Thoracic aorta (tissue), 2 donors: ENCODE measurements at regions not wholly inside any gene's neighbourhood (a gene's known extent, or its start where the extent isn't known, plus 50 kb on each side); places are given as distances from the start of the nearest gene placed in this dataset.
"Not testable (repeated sequence)": the region's sequence is repeated elsewhere in the genome, so short reads cannot be mapped to it uniquely, and the experiment has no call there.

Source experiments
- ATAC-seq: fragments of 150-250 bp; one replicate; pipeline ENCODE4 v1.8.0; 2017; ENCODE audit warnings: low read depth; ENCODE audit not compliant: insufficient number of reproducible peaks, low FRiP score
- DNase-seq: peaks from one replicate; pipeline ENCODE4 v3.0.0-alpha.2; 2020; ENCODE audit warnings: low spot score
- H3K27ac ChIP-seq, 2 donors: fragments of 200-600 bp; sonication (generic); 1 replicate in 1 of 2; 2 replicates in 1 of 2; pipeline ENCODE4 v1.5.1; 2016; ENCODE audit warnings: mild to moderate bottlenecking in 2 of 2, moderate library complexity in 2 of 2
- H3K27me3 ChIP-seq: fragments of 200-600 bp; sonication (generic); replicated peaks from 2 replicates; pipeline ENCODE4 v1.6.0; 2016; ENCODE audit warnings: mild to moderate bottlenecking; ENCODE audit not compliant: insufficient read depth
- H3K36me3 ChIP-seq: fragments of 200-600 bp; sonication (generic); one replicate; pipeline ENCODE4 v1.5.1; 2016
- H3K4me1 ChIP-seq, 2 donors: fragments of 200-600 bp; sonication (generic); 1 replicate in 1 of 2; 2 replicates in 1 of 2; pipeline versions ENCODE4 v1.5.1 to v1.6.0; 2016; ENCODE audit warnings: low read depth in 2 of 2, mild to moderate bottlenecking in 1 of 2; ENCODE audit not compliant: control insufficient read depth in 1 of 2
- H3K4me3 ChIP-seq: fragments of 200-600 bp; sonication (generic); 2 replicates; pipeline ENCODE4 v1.5.1; 2016; ENCODE audit warnings: mild to moderate bottlenecking
- H3K9me3 ChIP-seq: fragments of 200-600 bp; sonication (generic); 2 replicates; pipeline ENCODE4 v1.5.1; 2016
- TF ChIP-seq, protein P1 (sequence below): fragments of 200-600 bp; sonication (generic); IDR thresholded peaks from one replicate; pipeline ENCODE4 v1.5.1; 2019; ENCODE audit warnings: antibody characterized with exemption

DNA sequence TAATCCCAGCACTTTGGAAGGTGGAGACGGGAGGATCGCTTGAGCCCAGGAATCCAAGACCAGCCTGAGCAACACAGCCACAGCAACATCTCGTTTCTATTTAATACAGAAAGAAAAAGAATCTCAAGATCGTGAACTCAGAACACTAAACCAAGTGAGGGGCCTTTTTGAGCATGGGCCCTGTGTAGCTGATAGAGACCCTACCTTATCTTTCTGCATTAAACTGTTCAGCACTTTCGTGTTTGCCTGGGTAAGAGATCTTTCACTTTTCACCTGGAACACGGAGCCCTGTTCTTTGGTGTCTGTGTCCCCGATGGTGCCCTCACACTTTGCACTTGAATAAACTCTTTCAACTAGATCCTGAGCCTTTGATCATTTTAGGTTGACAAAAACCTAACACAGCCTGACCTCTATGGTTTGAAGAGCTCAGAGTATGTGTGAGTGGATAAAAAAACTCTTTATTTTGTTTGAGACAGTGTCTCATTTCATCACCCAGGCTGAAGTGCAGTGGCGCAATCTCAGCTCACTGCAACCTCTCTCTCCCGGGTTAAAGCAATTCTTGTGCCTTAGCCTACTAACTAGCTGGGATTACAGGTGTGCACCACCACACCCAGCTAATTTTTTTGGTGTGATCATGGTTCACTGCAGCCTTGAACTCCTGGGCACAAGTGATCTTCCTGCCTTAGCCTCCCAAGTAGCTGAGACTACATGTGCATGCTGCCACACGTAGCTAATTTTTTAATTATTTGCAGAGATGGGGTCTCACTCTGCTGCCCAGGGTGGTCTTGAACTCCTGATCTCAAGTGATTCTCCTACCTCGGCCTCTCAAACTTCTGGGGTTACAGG, 83.8 kb upstream of the GRIN2A start:
- Histone ChIP-seq H3K36me3 (no peaks in the 10 kb centered on the region), H3K27me3 (no peaks in the 10 kb centered on the region), H3K27ac (no peak overlapping the region), H3K4me3 (no peak overlapping the region), H3K9me3 (no peaks in the 10 kb centered on the region), H3K4me1 (peaks cover 3 to 10% of the 10 kb centered on the region in 2 donors)
- no peak for DNase-seq
- TF ChIP-seq, protein P1, sequence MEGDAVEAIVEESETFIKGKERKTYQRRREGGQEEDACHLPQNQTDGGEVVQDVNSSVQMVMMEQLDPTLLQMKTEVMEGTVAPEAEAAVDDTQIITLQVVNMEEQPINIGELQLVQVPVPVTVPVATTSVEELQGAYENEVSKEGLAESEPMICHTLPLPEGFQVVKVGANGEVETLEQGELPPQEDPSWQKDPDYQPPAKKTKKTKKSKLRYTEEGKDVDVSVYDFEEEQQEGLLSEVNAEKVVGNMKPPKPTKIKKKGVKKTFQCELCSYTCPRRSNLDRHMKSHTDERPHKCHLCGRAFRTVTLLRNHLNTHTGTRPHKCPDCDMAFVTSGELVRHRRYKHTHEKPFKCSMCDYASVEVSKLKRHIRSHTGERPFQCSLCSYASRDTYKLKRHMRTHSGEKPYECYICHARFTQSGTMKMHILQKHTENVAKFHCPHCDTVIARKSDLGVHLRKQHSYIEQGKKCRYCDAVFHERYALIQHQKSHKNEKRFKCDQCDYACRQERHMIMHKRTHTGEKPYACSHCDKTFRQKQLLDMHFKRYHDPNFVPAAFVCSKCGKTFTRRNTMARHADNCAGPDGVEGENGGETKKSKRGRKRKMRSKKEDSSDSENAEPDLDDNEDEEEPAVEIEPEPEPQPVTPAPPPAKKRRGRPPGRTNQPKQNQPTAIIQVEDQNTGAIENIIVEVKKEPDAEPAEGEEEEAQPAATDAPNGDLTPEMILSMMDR: no peak
- ATAC-seq: no peak

DNA sequence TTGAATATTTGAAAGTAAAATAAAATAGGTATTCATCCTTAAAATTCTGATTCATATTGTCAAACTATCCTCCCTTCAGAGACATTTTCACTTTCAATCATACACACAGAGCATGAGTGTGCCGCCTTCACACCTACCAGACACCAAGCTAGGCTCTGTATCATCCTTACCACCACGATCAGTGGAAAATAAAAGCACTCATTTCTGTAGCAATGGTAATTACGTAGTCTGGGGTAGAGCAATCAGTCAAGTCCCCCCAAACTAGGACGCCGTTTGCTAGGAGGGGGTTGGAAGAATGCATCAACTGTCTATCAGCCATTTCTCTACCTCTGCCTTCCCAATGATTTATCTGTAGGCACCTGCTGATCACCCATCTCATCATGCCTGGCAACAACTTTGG, 84.6 kb upstream of the GRIN2A start:
- Histone ChIP-seq H3K9me3 (no peaks in the 10 kb centered on the region), H3K36me3 (no peaks in the 10 kb centered on the region), H3K4me3 (no peak overlapping the region), H3K4me1 (peaks cover 3 to 10% of the 10 kb centered on the region in 2 donors), H3K27me3 (no peaks in the 10 kb centered on the region), H3K27ac (no peak overlapping the region)
- TF ChIP-seq, protein P1: no peak
- DNase-seq (no peak), ATAC-seq (no peak)

DNA sequence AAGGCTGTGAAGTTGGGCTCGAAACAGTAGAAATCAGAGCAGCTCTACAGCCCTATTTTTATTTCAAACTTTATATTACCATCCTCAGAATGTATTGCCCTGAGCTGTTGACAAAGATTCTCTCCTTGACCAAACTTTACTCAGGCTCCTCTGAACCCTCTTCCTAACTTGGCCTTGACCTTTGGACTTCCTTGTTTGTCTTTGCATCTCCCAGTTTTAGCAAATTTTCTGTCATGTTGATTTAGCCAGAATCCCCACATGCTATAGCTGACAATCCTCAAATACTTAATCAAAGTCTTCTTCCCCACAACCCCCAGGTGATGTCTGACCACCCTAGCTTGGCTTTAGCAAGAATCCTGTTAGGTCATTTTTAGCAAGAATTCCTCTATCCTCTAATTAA, 87.4 kb upstream of the GRIN2A start:
- DNase-seq (no peak), ATAC-seq (no peak)
- H3K4me1 ChIP-seq: peaks cover 3 to 10% of the 10 kb centered on the region in 2 donors
- H3K27ac ChIP-seq: peak overlapping the region in 1 of 2 donors; percentile 7
- H3K9me3 ChIP-seq: no peaks in the 10 kb centered on the region
- TF ChIP-seq, protein P1: no peak
- H3K36me3 ChIP-seq: no peaks in the 10 kb centered on the region
- no peak overlapping the region for H3K4me3 ChIP-seq
- H3K27me3 ChIP-seq: no peaks in the 10 kb centered on the region

DNA sequence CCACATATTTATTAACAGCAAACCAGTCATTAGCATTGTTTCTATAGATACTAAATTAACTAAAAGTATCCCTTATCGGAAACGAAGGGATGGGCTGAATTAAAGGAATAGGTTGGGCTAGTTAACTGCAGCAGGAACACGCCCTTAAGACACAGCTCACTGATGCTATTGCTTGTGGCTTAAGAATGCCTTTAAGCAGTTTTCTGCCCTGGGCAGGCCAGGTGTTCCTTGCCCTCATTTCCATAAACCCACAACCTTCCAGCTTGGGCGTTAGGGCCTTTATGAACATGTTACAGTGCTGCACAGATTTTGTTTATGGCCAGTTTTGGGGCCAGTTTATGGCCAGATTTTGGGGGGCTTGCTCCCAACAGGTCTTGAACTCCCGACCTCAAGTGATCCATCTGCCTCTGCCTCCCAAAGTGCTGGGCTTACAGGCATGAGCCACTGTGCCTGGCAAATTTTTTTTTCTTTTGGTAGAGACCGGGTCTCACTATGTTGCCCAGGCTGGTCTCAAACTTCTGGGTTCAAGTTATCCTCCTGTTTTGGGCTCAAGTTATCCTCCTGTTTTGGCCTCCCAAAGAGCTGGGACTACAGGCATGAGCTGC, 90.1 kb upstream of the GRIN2A start:
- not testable (repeated sequence) for H3K4me3 ChIP-seq

DNA sequence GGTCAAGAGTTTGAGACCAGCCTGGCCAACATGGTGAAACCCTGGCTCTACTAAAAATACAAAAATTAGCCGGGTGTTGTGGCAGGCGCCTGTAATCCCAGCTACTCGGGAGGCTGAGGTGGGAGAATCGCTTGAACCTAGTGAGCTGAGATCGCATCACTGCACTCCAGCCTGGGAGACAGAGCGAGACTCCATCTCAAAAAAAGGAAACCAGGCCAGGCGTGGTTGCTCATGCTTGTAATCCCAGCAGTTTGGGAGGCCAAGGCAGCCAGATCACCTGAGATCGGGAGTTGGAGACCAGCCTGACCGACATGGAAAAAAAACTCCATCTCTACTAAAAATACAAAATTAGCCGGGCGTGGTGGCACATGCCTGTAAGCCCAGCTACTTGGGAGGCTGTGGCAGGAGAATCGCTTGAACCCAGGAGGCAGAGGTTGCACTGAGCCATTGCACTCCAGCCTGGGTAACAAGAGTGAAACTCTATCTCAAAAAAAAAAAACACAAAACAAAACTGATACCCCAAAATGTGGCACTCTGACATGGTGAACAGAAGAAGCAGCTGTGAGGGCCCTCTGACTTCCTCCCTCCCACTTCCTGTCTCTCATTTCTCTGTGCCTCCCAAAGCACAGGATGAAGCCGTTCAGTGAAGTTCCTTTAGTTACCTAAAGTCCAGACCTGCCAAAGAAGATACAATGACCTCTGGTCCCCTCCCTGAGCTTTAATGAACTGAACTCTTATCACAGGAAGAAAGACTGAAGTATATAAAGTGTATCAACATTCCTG, 93.2 kb upstream of the GRIN2A start:
- not testable (repeated sequence) for H3K27ac ChIP-seq, H3K36me3 ChIP-seq, H3K4me1 ChIP-seq, DNase-seq, H3K4me3 ChIP-seq, H3K9me3 ChIP-seq, ATAC-seq, H3K27me3 ChIP-seq

More for the DNA sequence above, 90.1 kb upstream of the GRIN2A start:
- H3K27ac ChIP-seq, H3K9me3 ChIP-seq, ATAC-seq, DNase-seq, H3K27me3 ChIP-seq, H3K36me3 ChIP-seq: not testable (repeated sequence)
- peaks cover 3 to 10% of the 10 kb centered on the region in 2 donors for H3K4me1 ChIP-seq

DNA sequence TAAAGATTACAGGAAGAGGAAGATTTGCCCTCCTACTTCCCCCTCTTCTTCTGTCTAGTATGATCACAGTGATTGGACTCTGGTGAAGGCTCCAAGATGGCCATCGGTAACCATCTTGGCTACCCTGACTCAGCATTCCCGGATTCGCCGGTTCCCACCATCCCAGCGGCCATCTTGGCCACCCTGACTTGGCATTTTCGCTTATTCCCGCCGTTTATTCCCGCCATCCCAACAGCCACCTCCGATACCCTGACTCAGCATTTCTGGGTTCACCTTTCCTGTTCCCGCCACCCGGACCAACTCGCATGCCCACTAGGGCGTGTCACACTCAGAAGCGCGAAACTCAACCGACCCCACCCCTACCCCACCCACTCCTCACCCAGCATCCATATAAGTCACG, 95.4 kb upstream of the GRIN2A start:
- no peaks in the 10 kb centered on the region for H3K36me3 ChIP-seq
- TF ChIP-seq, protein P1: no peak
- no peaks in the 10 kb centered on the region for H3K4me1 ChIP-seq
- ATAC-seq (no peak), DNase-seq (no peak)
- H3K27me3 ChIP-seq: no peaks in the 10 kb centered on the region
- H3K9me3 ChIP-seq: peaks cover 3% of the 10 kb centered on the region
- H3K27ac ChIP-seq: no peak overlapping the region
- H3K4me3 ChIP-seq: no peak overlapping the region
